Hematopoietic multipotent progenitor cell treated with erythropoietin and hydrocortisone succinate and interleukin-3 and kit ligand, for 17 days (in vitro differentiated cells): ENCODE measurements at regions not wholly inside any gene's neighbourhood (a gene's known extent, or its start where the extent isn't known, plus 50 kb on each side); places are given as distances from the start of the nearest gene placed in this dataset.

Source experiments
- DNase-seq: peaks from one replicate; pipeline ENCODE4 v3.0.0-alpha.2; 2015; ENCODE audit warnings: low spot score

- no peak for DNase-seq
These were observed 182.6 kb upstream of the LYPLAL1 start for GRCh38 chr1:218991089-218991488.

GRCh38 chr1:218994615-218995014, 179.1 kb upstream of the LYPLAL1 start:
- no peak for DNase-seq

GRCh38 chr1:218995091-218995665, 178.5 kb upstream of the LYPLAL1 start:
- DNase-seq, result no peak

GRCh38 chr1:218996362-218996761, 177.3 kb upstream of the LYPLAL1 start:
- DNase-seq, result no peak

- no peak for DNase-seq
These were observed 173.7 kb upstream of the LYPLAL1 start for GRCh38 chr1:219000005-219000404.

GRCh38 chr1:219000631-219001030, 173.0 kb upstream of the LYPLAL1 start:
- DNase-seq, result no peak

- no peak for DNase-seq
These were observed 163.0 kb upstream of the LYPLAL1 start for GRCh38 chr1:219010720-219011119.

GRCh38 chr1:219020386-219020785, 153.3 kb upstream of the LYPLAL1 start:
- DNase-seq, result no peak

GRCh38 chr1:219020846-219021245, 152.8 kb upstream of the LYPLAL1 start:
- no peak for DNase-seq

GRCh38 chr1:219027146-219027673, 146.5 kb upstream of the LYPLAL1 start:
- DNase-seq, result no peak

GRCh38 chr1:219031809-219032208, 141.9 kb upstream of the LYPLAL1 start:
- DNase-seq, result no peak

- no peak for DNase-seq
These were observed 135.3 kb upstream of the LYPLAL1 start for GRCh38 chr1:219038398-219038797.

GRCh38 chr1:219039017-219039681, 134.5 kb upstream of the LYPLAL1 start:
- no peak for DNase-seq

GRCh38 chr1:219039682-219040154, 134.0 kb upstream of the LYPLAL1 start:
- no peak for DNase-seq

- DNase-seq, result no peak
These were observed 133.4 kb upstream of the LYPLAL1 start for GRCh38 chr1:219040291-219040690.

- DNase-seq, result no peak
These were observed 132.5 kb upstream of the LYPLAL1 start for GRCh38 chr1:219041141-219041540.

- no peak for DNase-seq
These were observed 131.9 kb upstream of the LYPLAL1 start for GRCh38 chr1:219041818-219042217.

- DNase-seq, result no peak
These were observed 130.9 kb upstream of the LYPLAL1 start for GRCh38 chr1:219042769-219043168.

- no peak for DNase-seq
These were observed 128.4 kb upstream of the LYPLAL1 start for GRCh38 chr1:219045246-219045645.

- DNase-seq, result no peak
These were observed 124.2 kb upstream of the LYPLAL1 start for GRCh38 chr1:219049501-219049900.

- no peak for DNase-seq
These were observed 123.4 kb upstream of the LYPLAL1 start for GRCh38 chr1:219050086-219050821.

- DNase-seq, result no peak
These were observed 122.9 kb upstream of the LYPLAL1 start for GRCh38 chr1:219050822-219051125.

GRCh38 chr1:219051547-219051946, 122.1 kb upstream of the LYPLAL1 start:
- no peak for DNase-seq
